ENCODE measurements at regions not wholly inside any gene's neighbourhood (a gene's known extent, or its start where the extent isn't known, plus 50 kb on each side); places are given as distances from the start of the nearest gene placed in this dataset.

DNA sequence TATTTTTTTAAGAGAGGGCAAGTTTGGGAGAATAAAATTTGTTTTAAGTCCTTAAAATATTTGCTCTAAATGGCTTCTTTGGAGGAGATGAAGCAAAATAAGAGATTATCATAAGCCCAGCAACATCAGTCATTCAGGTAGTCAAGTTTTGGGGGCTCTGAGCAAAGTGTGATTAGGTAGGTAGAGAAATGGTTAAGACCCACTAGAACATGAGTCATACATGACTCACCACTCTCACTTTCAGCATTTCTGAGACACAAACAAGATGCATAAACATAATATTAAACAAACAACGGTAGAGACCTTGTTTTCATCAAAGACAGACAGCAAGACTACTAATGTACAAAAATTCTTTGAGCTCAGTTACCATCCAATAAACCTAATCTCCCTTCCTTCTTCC is 272.2 kb downstream of the LMO4 start:
- TF ChIP-seq, protein P1, sequence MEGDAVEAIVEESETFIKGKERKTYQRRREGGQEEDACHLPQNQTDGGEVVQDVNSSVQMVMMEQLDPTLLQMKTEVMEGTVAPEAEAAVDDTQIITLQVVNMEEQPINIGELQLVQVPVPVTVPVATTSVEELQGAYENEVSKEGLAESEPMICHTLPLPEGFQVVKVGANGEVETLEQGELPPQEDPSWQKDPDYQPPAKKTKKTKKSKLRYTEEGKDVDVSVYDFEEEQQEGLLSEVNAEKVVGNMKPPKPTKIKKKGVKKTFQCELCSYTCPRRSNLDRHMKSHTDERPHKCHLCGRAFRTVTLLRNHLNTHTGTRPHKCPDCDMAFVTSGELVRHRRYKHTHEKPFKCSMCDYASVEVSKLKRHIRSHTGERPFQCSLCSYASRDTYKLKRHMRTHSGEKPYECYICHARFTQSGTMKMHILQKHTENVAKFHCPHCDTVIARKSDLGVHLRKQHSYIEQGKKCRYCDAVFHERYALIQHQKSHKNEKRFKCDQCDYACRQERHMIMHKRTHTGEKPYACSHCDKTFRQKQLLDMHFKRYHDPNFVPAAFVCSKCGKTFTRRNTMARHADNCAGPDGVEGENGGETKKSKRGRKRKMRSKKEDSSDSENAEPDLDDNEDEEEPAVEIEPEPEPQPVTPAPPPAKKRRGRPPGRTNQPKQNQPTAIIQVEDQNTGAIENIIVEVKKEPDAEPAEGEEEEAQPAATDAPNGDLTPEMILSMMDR (IDR thresholded peaks at IDR 0.05; ENCODE audit: low read depth, low read length, missing input control): no peak
- no peak for TF ChIP-seq HNF4A (conservative IDR thresholded peaks at IDR 0.05)
- TF ChIP-seq RAD21 (IDR thresholded peaks at IDR 0.05): no peak
- TF ChIP-seq, protein P2, sequence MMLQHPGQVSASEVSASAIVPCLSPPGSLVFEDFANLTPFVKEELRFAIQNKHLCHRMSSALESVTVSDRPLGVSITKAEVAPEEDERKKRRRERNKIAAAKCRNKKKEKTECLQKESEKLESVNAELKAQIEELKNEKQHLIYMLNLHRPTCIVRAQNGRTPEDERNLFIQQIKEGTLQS (IDR thresholded peaks at IDR 0.05): no peak
- TF ChIP-seq, protein P3, sequence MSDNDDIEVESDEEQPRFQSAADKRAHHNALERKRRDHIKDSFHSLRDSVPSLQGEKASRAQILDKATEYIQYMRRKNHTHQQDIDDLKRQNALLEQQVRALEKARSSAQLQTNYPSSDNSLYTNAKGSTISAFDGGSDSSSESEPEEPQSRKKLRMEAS (IDR thresholded peaks at IDR 0.05): no peak
- TF ChIP-seq, protein P4, sequence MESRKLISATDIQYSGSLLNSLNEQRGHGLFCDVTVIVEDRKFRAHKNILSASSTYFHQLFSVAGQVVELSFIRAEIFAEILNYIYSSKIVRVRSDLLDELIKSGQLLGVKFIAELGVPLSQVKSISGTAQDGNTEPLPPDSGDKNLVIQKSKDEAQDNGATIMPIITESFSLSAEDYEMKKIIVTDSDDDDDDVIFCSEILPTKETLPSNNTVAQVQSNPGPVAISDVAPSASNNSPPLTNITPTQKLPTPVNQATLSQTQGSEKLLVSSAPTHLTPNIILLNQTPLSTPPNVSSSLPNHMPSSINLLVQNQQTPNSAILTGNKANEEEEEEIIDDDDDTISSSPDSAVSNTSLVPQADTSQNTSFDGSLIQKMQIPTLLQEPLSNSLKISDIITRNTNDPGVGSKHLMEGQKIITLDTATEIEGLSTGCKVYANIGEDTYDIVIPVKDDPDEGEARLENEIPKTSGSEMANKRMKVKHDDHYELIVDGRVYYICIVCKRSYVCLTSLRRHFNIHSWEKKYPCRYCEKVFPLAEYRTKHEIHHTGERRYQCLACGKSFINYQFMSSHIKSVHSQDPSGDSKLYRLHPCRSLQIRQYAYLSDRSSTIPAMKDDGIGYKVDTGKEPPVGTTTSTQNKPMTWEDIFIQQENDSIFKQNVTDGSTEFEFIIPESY (IDR thresholded peaks at IDR 0.05): no peak
- no peak for TF ChIP-seq TAF1 (conservative IDR thresholded peaks at IDR 0.05)
- TF ChIP-seq RXRA (IDR thresholded peaks at IDR 0.05): no peak
